GM23338 (cell line): ENCODE measurements at regions not wholly inside any gene's neighbourhood (a gene's known extent, or its start where the extent isn't known, plus 50 kb on each side); places are given as distances from the start of the nearest gene placed in this dataset.

Source experiments
- ATAC-seq: fragments of 200-7000 bp; cut with Tn5 transposase; 3 replicates; pipeline ENCODE4 v1.9.1; 2020
- DNase-seq: peaks from one replicate; pipeline ENCODE4 v3.0.0-alpha.2; 2015; ENCODE audit warnings: low spot score
- H2AFZ ChIP-seq: fragments of 200-600 bp; sonication (generic); 2 replicates; pipeline ENCODE4 v1.8.0; 2016; ENCODE audit warnings: antibody characterized with exemption, mild to moderate bottlenecking, moderate library complexity
- H3F3A ChIP-seq: fragments of 200-600 bp; sonication (generic); replicated peaks from 2 replicates; pipeline ENCODE4 v1.8.0; 2017; ENCODE audit warnings: antibody characterized with exemption, mixed run types, low read depth
- H3K27ac ChIP-seq: fragments of 200-600 bp; sonication (generic); 2 replicates; pipeline ENCODE4 v1.6.1; 2016; ENCODE audit warnings: low read depth
- H3K27me3 ChIP-seq: fragments of 200-600 bp; sonication (generic); 2 replicates; pipeline ENCODE4 v1.8.0; 2016; ENCODE audit warnings: mild to moderate bottlenecking, mixed run types, moderate library complexity; ENCODE audit not compliant: insufficient read depth
- H3K36me3 ChIP-seq: fragments of 200-600 bp; sonication (generic); 2 replicates; pipeline ENCODE4 v1.8.0; 2016; ENCODE audit warnings: mild to moderate bottlenecking; ENCODE audit not compliant: insufficient read depth
- H3K4me1 ChIP-seq: fragments of 200-600 bp; sonication (generic); 2 replicates; pipeline ENCODE4 v1.8.0; 2016; ENCODE audit warnings: mild to moderate bottlenecking, moderate library complexity; ENCODE audit not compliant: insufficient read depth
- H3K4me2 ChIP-seq: fragments of 200-600 bp; sonication (generic); 2 replicates; pipeline ENCODE4 v1.7.1; 2017; ENCODE audit warnings: mixed run types
- H3K4me3 ChIP-seq: fragments of 200-600 bp; sonication (generic); 2 replicates; pipeline ENCODE4 v1.6.1; 2016; ENCODE audit warnings: mixed run types
- H3K79me2 ChIP-seq: fragments of 200-600 bp; sonication (generic); replicated peaks from 2 replicates; pipeline ENCODE4 v1.8.0; 2017; ENCODE audit warnings: mild to moderate bottlenecking; ENCODE audit not compliant: insufficient read depth
- H3K9me2 ChIP-seq: fragments of 200-600 bp; sonication (generic); 2 replicates; pipeline ENCODE4 v1.8.0; 2017; ENCODE audit not compliant: insufficient read depth
- H4K20me1 ChIP-seq: fragments of 200-600 bp; sonication (generic); replicated peaks from 2 replicates; pipeline ENCODE4 v1.8.0; 2017; ENCODE audit warnings: mild to moderate bottlenecking; ENCODE audit not compliant: insufficient read depth
- H3K27ac Mint-ChIP-seq: 2 replicates; pipeline ENCODE4 v1.8.0; 2020; ENCODE audit warnings: inconsistent platforms, mild to moderate bottlenecking, moderate library complexity, mixed read lengths
- H3K27me3 Mint-ChIP-seq: 3 replicates; pipeline ENCODE4 v1.8.0; 2022; ENCODE audit warnings: low read depth, mild to moderate bottlenecking, moderate library complexity, mixed read lengths, inconsistent platforms; ENCODE audit not compliant: insufficient read depth, poor library complexity
- H3K36me3 Mint-ChIP-seq: 3 replicates; pipeline ENCODE4 v1.8.0; 2021; ENCODE audit warnings: low read depth, mild to moderate bottlenecking, inconsistent platforms, moderate library complexity, mixed read lengths
- H3K4me1 Mint-ChIP-seq: 3 replicates; pipeline ENCODE4 v1.8.0; 2020; ENCODE audit warnings: mild to moderate bottlenecking, inconsistent platforms, mixed read lengths
- H3K4me3 Mint-ChIP-seq: 3 replicates; pipeline ENCODE4 v1.8.0; 2021; ENCODE audit warnings: moderate library complexity, mild to moderate bottlenecking, inconsistent platforms, mixed read lengths
- H3K9me3 Mint-ChIP-seq: 3 replicates; pipeline ENCODE4 v1.8.0; 2020; ENCODE audit warnings: moderate library complexity, mild to moderate bottlenecking, inconsistent platforms, mixed read lengths
- CREB1 ChIP-seq: fragments of 250-450 bp; sonication (Bioruptor Pico); IDR thresholded peaks from 2 replicates; pipeline ENCODE4 v1.5.0; 2020; ENCODE audit warnings: low read depth, mild to moderate bottlenecking, moderate library complexity
- CTCF ChIP-seq, 2 experiments: fragments of 200-600 bp in 1 of 2; sonication (generic) in 1 of 2; conservative IDR thresholded peaks; 2 replicates each; pipeline versions ENCODE4 v1.5.1 to v1.6.1; 2016 to 2017; ENCODE audit warnings: antibody characterized with exemption in 2 of 2, low read depth in 2 of 2, mild to moderate bottlenecking in 2 of 2, moderate library complexity in 1 of 2
- ETS1 ChIP-seq: IDR thresholded peaks from 2 replicates; pipeline ENCODE4 v1.6.1; 2016; ENCODE audit warnings: antibody characterized with exemption
- EZH2 ChIP-seq: fragments of 200-600 bp; sonication (generic); IDR thresholded peaks from one replicate; pipeline ENCODE4 v1.8.0; 2017; ENCODE audit warnings: antibody characterized with exemption, mild to moderate bottlenecking, low read depth; ENCODE audit not compliant: unreplicated experiment
- EZH2phosphoT487 ChIP-seq: fragments of 200-600 bp; sonication (generic); IDR thresholded peaks from one replicate; pipeline ENCODE4 v1.8.1; 2018; ENCODE audit warnings: antibody characterized with exemption; ENCODE audit not compliant: unreplicated experiment
- JUNB ChIP-seq: IDR thresholded peaks from one replicate; pipeline ENCODE4 v1.6.1; 2016; ENCODE audit warnings: antibody characterized with exemption; ENCODE audit not compliant: unreplicated experiment
- NANOG ChIP-seq: IDR thresholded peaks from 2 replicates; pipeline ENCODE4 v1.6.1; 2016; ENCODE audit warnings: antibody characterized with exemption, borderline replicate concordance
- POLR2AphosphoS5 ChIP-seq: IDR thresholded peaks from 2 replicates; pipeline ENCODE4 v1.6.1; 2016; ENCODE audit warnings: antibody characterized with exemption, low read depth
- REST ChIP-seq: IDR thresholded peaks from one replicate; pipeline ENCODE4 v1.6.1; 2018; ENCODE audit warnings: antibody characterized with exemption; ENCODE audit not compliant: unreplicated experiment
- STAT1 ChIP-seq: IDR thresholded peaks from one replicate; pipeline ENCODE4 v1.6.1; 2016; ENCODE audit warnings: antibody characterized with exemption; ENCODE audit not compliant: unreplicated experiment
- ZNF114 ChIP-seq: fragments of 250-450 bp; sonication (Bioruptor Pico); IDR thresholded peaks from 2 replicates; pipeline ENCODE4 v1.5.0; 2020; ENCODE audit warnings: mild to moderate bottlenecking, moderate library complexity
- ZNF331 ChIP-seq: fragments of 250-450 bp; sonication (Bioruptor Pico); IDR thresholded peaks from 2 replicates; pipeline ENCODE4 v1.5.0; 2020; ENCODE audit warnings: low read depth, mild to moderate bottlenecking, moderate library complexity
- ZNF462 ChIP-seq: fragments of 250-450 bp; sonication (Bioruptor Pico); IDR thresholded peaks from 2 replicates; pipeline ENCODE4 v1.5.0; 2020; ENCODE audit warnings: mild to moderate bottlenecking, moderate library complexity

- Histone ChIP-seq H3K4me3 (no peak overlapping the region), H2AFZ (no peak overlapping the region), H3K27me3 (no peaks in the 10 kb centered on the region), H3K9me2 (no peaks in the 10 kb centered on the region), H3K4me2 (no peak overlapping the region), H3F3A (no peaks in the 10 kb centered on the region), H4K20me1 (no peaks in the 10 kb centered on the region), H3K36me3 (no peaks in the 10 kb centered on the region), H3K4me1 (no peaks in the 10 kb centered on the region), H3K79me2 (no peaks in the 10 kb centered on the region), H3K27ac (no peak overlapping the region)
- no peak overlapping the region for H3K4me3 Mint-ChIP-seq
- no peaks in the 10 kb centered on the region for H3K36me3 Mint-ChIP-seq
- DNase-seq (no peak), ATAC-seq (no peak)
- H3K9me3 Mint-ChIP-seq = no peaks in the 10 kb centered on the region; the same call in 2 of the 3 replicates
- peaks cover 4% of the 10 kb centered on the region for H3K4me1 Mint-ChIP-seq
- TF ChIP-seq POLR2AphosphoS5 = no peak
- no peak for TF ChIP-seq STAT1
- no peak for TF ChIP-seq ZNF462
- TF ChIP-seq JUNB = no peak
- TF ChIP-seq EZH2 = no peak
- TF ChIP-seq EZH2phosphoT487 = no peak
- TF ChIP-seq ZNF331 (CRISPR knock-in tag) = no peak
- no peak for TF ChIP-seq ETS1
- TF ChIP-seq CTCF (conservative IDR thresholded peaks at IDR 0.05; ENCODE audit: low read depth in 2 of 2) = no peak
- no peak for TF ChIP-seq ZNF114 (CRISPR knock-in tag)
- TF ChIP-seq NANOG = no peak
- TF ChIP-seq REST = no peak
- no peak for TF ChIP-seq CREB1 (CRISPR knock-in tag)
- H3K27me3 Mint-ChIP-seq = no peaks in the 10 kb centered on the region
- H3K27ac Mint-ChIP-seq = no peak overlapping the region
These were observed 435.7 kb upstream of the PROX1 start for GRCh38 chr1:213552045-213552444.
